Esophagus (tissue), 2 donors: ENCODE measurements at regions not wholly inside any gene's neighbourhood (a gene's known extent, or its start where the extent isn't known, plus 50 kb on each side); places are given as distances from the start of the nearest gene placed in this dataset.

Experiments
- H3K27ac ChIP-seq, 2 donors: one replicate each; pipeline ENCODE4 v1.5.1; 2013; ENCODE audit warnings: low read depth in 2 of 2, mild to moderate bottlenecking in 2 of 2, inconsistent platforms in 1 of 2, low read length in 1 of 2, moderate library complexity in 1 of 2
- H3K27me3 ChIP-seq, 2 donors: one replicate each; pipeline ENCODE4 v1.6.1; 2013; ENCODE audit warnings: low read length in 2 of 2, control low read depth in 1 of 2, mild to moderate bottlenecking in 1 of 2; ENCODE audit not compliant: insufficient read depth in 2 of 2, control insufficient read depth in 1 of 2
- H3K36me3 ChIP-seq, 2 donors: one replicate each; pipeline ENCODE4 v1.6.1; 2013; ENCODE audit warnings: low read length in 1 of 2; ENCODE audit not compliant: control insufficient read depth in 2 of 2, insufficient read depth in 2 of 2
- H3K4me1 ChIP-seq, 2 donors: one replicate each; pipeline ENCODE4 v1.6.1; 2013; ENCODE audit warnings: low read length in 1 of 2; ENCODE audit not compliant: control insufficient read depth in 2 of 2, insufficient read depth in 2 of 2
- H3K4me3 ChIP-seq, 2 donors: one replicate each; pipeline ENCODE4 v1.5.1; 2013; ENCODE audit warnings: low read length in 2 of 2, mild to moderate bottlenecking in 2 of 2, low read depth in 1 of 2, moderate library complexity in 1 of 2
- H3K9me3 ChIP-seq, 2 donors: one replicate each; pipeline ENCODE4 v1.6.1; 2013; ENCODE audit warnings: mild to moderate bottlenecking in 2 of 2, low read depth in 1 of 2, low read length in 1 of 2, moderate library complexity in 1 of 2; ENCODE audit not compliant: control insufficient read depth in 2 of 2, insufficient read depth in 1 of 2
- WGBS, 2 donors: extraction: QIAGEN DNeasy Blood & Tissue Kit; methylation state at CpG; one replicate each; pipeline ENCODE4 v1.1.7; 2013; 5-methylcytosine and 5-hydroxymethylcytosine counted together
- donor health status: healthy with polysubstance abuse.
- donor health status: Bipolar disorder and iron deficiency.

- Histone ChIP-seq H3K36me3 (no peaks in the 10 kb centered on the region), H3K4me1 (no peaks in the 10 kb centered on the region), H3K27ac (no peak overlapping the region), H3K27me3 (no peaks in the 10 kb centered on the region), H3K4me3 (no peak overlapping the region), H3K9me3 (no peaks in the 10 kb centered on the region)
- 74 to 90% methylated on average over 1 of the region's 1 CpG for WGBS, 2 donors
These were observed 429.7 kb downstream of the RAP2B start for GRCh38 chr3:153591561-153592245.

GRCh38 chr3:153595186-153595815, 433.3 kb downstream of the RAP2B start:
- H3K4me1 ChIP-seq = no peaks in the 10 kb centered on the region
- H3K9me3 ChIP-seq = no peaks in the 10 kb centered on the region
- no peaks in the 10 kb centered on the region for H3K36me3 ChIP-seq
- no peaks in the 10 kb centered on the region for H3K27me3 ChIP-seq
- no peak overlapping the region for H3K27ac ChIP-seq
- H3K4me3 ChIP-seq = no peak overlapping the region

GRCh38 chr3:153596401-153596800, 434.4 kb downstream of the RAP2B start:
- H3K27me3 ChIP-seq = no peaks in the 10 kb centered on the region
- H3K4me3 ChIP-seq = no peak overlapping the region
- no peaks in the 10 kb centered on the region for H3K4me1 ChIP-seq
- no peak overlapping the region for H3K27ac ChIP-seq
- 83 to 91% methylated on average over 4 of the region's 4 CpGs for WGBS, 2 donors
- H3K9me3 ChIP-seq = no peaks in the 10 kb centered on the region
- no peaks in the 10 kb centered on the region for H3K36me3 ChIP-seq

- H3K4me3 ChIP-seq = no peak overlapping the region
- no peaks in the 10 kb centered on the region for H3K27me3 ChIP-seq
- peak overlapping the region in 1 of 2 donors; percentile 9 for H3K27ac ChIP-seq
- no peaks in the 10 kb centered on the region for H3K36me3 ChIP-seq
- H3K9me3 ChIP-seq = no peaks in the 10 kb centered on the region
- H3K4me1 ChIP-seq = no peaks in the 10 kb centered on the region
- 27 to 38% methylated on average over 2 of the region's 2 CpGs for WGBS, 2 donors
These were observed 437.7 kb downstream of the RAP2B start for GRCh38 chr3:153599685-153600084.

- H3K27ac ChIP-seq = no peak overlapping the region
- no peaks in the 10 kb centered on the region for H3K27me3 ChIP-seq
- H3K4me3 ChIP-seq = no peak overlapping the region
- H3K36me3 ChIP-seq = no peaks in the 10 kb centered on the region
- WGBS, 2 donors = 74 to 78% methylated on average over 2 of the region's 2 CpGs
- no peaks in the 10 kb centered on the region for H3K9me3 ChIP-seq
- H3K4me1 ChIP-seq = no peaks in the 10 kb centered on the region
These were observed 438.9 kb downstream of the RAP2B start for GRCh38 chr3:153600896-153601295.

- Histone ChIP-seq H3K27me3 (no peaks in the 10 kb centered on the region), H3K4me1 (no peaks in the 10 kb centered on the region), H3K9me3 (no peaks in the 10 kb centered on the region), H3K27ac (no peak overlapping the region), H3K4me3 (no peak overlapping the region), H3K36me3 (no peaks in the 10 kb centered on the region)
- 87 to 94% methylated on average over 1 of the region's 1 CpG for WGBS, 2 donors
These were observed 439.4 kb downstream of the RAP2B start for GRCh38 chr3:153601374-153601853.

- no peaks in the 10 kb centered on the region for H3K4me1 ChIP-seq
- no peaks in the 10 kb centered on the region for H3K27me3 ChIP-seq
- no peak overlapping the region for H3K27ac ChIP-seq
- H3K9me3 ChIP-seq = no peaks in the 10 kb centered on the region
- WGBS, 2 donors = 88 to 96% methylated on average over 1 of the region's 1 CpG
- H3K36me3 ChIP-seq = no peaks in the 10 kb centered on the region
- no peak overlapping the region for H3K4me3 ChIP-seq
These were observed 440.8 kb downstream of the RAP2B start for GRCh38 chr3:153602801-153603200.

GRCh38 chr3:153614140-153614539, 452.1 kb downstream of the RAP2B start:
- Histone ChIP-seq H3K4me3 (no peak overlapping the region), H3K36me3 (no peaks in the 10 kb centered on the region), H3K27ac (no peak overlapping the region), H3K4me1 (no peaks in the 10 kb centered on the region), H3K27me3 (no peaks in the 10 kb centered on the region), H3K9me3 (no peaks in the 10 kb centered on the region)
- 69 to 82% methylated on average over 1 of the region's 1 CpG for WGBS, 2 donors

- H3K36me3 ChIP-seq = no peaks in the 10 kb centered on the region
- no peaks in the 10 kb centered on the region for H3K4me1 ChIP-seq
- no peak overlapping the region for H3K27ac ChIP-seq
- H3K4me3 ChIP-seq = no peak overlapping the region
- no peaks in the 10 kb centered on the region for H3K9me3 ChIP-seq
- no peaks in the 10 kb centered on the region for H3K27me3 ChIP-seq
These were observed 452.5 kb downstream of the RAP2B start for GRCh38 chr3:153614563-153614962.

GRCh38 chr3:153615863-153616262, 453.8 kb downstream of the RAP2B start:
- no peaks in the 10 kb centered on the region for H3K9me3 ChIP-seq
- H3K4me3 ChIP-seq = no peak overlapping the region
- no peaks in the 10 kb centered on the region for H3K27me3 ChIP-seq
- WGBS, 2 donors = 49 to 79% methylated on average over 1 of the region's 1 CpG
- no peaks in the 10 kb centered on the region for H3K4me1 ChIP-seq
- H3K27ac ChIP-seq = no peak overlapping the region
- H3K36me3 ChIP-seq = no peaks in the 10 kb centered on the region
